ENCODE measurements at regions not wholly inside any gene's neighbourhood (a gene's known extent, or its start where the extent isn't known, plus 50 kb on each side); places are given as distances from the start of the nearest gene placed in this dataset.

DNA sequence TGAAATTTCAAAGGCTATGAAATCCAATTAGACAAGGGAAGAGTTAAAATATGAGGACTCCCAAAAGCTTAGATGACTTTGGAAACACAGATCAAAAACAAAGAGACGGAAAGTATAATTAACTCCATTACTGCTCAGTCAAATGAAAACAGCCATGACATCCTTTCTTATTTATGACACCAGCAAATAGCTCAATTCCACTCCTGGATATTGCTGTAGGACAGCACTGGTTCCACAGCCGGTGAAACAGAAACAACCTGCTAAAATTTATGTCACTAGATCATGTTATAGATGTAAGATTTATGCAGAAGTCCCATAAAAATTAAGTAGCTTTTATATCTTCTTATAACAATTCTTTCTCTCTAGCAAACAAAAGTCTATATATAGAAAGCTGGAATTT, 65.6 kb upstream of the RRP15 start:
- no peak for TF ChIP-seq EZH2phosphoT487 (IDR thresholded peaks at IDR 0.05; ENCODE audit: low read depth, severe bottlenecking, unreplicated experiment)
- TF ChIP-seq, protein P1, sequence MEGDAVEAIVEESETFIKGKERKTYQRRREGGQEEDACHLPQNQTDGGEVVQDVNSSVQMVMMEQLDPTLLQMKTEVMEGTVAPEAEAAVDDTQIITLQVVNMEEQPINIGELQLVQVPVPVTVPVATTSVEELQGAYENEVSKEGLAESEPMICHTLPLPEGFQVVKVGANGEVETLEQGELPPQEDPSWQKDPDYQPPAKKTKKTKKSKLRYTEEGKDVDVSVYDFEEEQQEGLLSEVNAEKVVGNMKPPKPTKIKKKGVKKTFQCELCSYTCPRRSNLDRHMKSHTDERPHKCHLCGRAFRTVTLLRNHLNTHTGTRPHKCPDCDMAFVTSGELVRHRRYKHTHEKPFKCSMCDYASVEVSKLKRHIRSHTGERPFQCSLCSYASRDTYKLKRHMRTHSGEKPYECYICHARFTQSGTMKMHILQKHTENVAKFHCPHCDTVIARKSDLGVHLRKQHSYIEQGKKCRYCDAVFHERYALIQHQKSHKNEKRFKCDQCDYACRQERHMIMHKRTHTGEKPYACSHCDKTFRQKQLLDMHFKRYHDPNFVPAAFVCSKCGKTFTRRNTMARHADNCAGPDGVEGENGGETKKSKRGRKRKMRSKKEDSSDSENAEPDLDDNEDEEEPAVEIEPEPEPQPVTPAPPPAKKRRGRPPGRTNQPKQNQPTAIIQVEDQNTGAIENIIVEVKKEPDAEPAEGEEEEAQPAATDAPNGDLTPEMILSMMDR (IDR thresholded peaks at IDR 0.05; ENCODE audit: poor library complexity) = no peak
- no peak for TF ChIP-seq EZH2 (IDR thresholded peaks at IDR 0.05; ENCODE audit: borderline replicate concordance)
